ENCODE measurements at regions not wholly inside any gene's neighbourhood (a gene's known extent, or its start where the extent isn't known, plus 50 kb on each side); places are given as distances from the start of the nearest gene placed in this dataset.
A peak's percentile ranks its signal among the peaks of the same experiment; 100 is the strongest.
"Not testable (repeated sequence)": the region's sequence is repeated elsewhere in the genome, so short reads cannot be mapped to it uniquely, and the experiment has no call there.

GRCh38 chr1:200488375-200489165 is 78.7 kb upstream of the ZNF281 start:
- peak overlapping the region; percentile 22 for H3K4me3 ChIP-seq
- DNase-seq (no peak), ATAC-seq (peak; percentile 63 to 81 (median 66))
- peak; percentile 79 for TF ChIP-seq CTCF (IDR thresholded peaks at IDR 0.05)
- intact Hi-C loops (cut with DNase I): loop anchor here (2.0 to 10.0 kb wide), 6 partner anchors 184 to 1724 kb away; no protein-coding TSS in a partner anchor
- H3K9me3 ChIP-seq: no peaks in the 10 kb centered on the region
- no peak overlapping the region for H3K27ac ChIP-seq
- WGBS, 3 donors: 18 to 23% (median 22%) methylated on average over 15 of the region's 15 CpGs
- peaks cover 0 to 2% (median 1%) of the 10 kb centered on the region in 3 donors for H3K27me3 ChIP-seq (ENCODE audit: insufficient read depth in 3 of 3, low read length in 2 of 3)
- H3K36me3 ChIP-seq (ENCODE audit: insufficient read depth in 1 of 2, low read depth in 1 of 2): no peaks in the 10 kb centered on the region
- peaks cover 4% of the 10 kb centered on the region for H3K4me1 ChIP-seq

- peaks cover 4% of the 10 kb centered on the region for H3K4me1 ChIP-seq
- no peaks in the 10 kb centered on the region for H3K36me3 ChIP-seq (ENCODE audit: insufficient read depth in 1 of 2, low read depth in 1 of 2)
- H3K27ac ChIP-seq: no peak overlapping the region
- peaks cover 0 to 2% (median 1%) of the 10 kb centered on the region in 3 donors for H3K27me3 ChIP-seq (ENCODE audit: insufficient read depth in 3 of 3, low read length in 2 of 3)
- no peak for ATAC-seq
- intact Hi-C loops (cut with DNase I): loop anchor here (2.0 to 10.0 kb wide), 6 partner anchors 183 to 1723 kb away; no protein-coding TSS in a partner anchor
- no peaks in the 10 kb centered on the region for H3K9me3 ChIP-seq
- H3K4me3 ChIP-seq: no peak overlapping the region
- no peak for TF ChIP-seq CTCF (IDR thresholded peaks at IDR 0.05)
- no peak for DNase-seq
- WGBS, 3 donors: 86 to 95% (median 92%) methylated on average over 5 of the region's 6 CpGs
Observed at GRCh38 chr1:200487650-200488049, 77.8 kb upstream of the ZNF281 start.

GRCh38 chr1:200486634-200487033 is 76.8 kb upstream of the ZNF281 start:
- no peaks in the 10 kb centered on the region for H3K36me3 ChIP-seq (ENCODE audit: insufficient read depth in 1 of 2, low read depth in 1 of 2)
- H3K4me3 ChIP-seq: no peak overlapping the region
- ATAC-seq: no peak
- H3K27ac ChIP-seq: no peak overlapping the region
- 62 to 70% (median 68%) methylated on average over 3 of the region's 3 CpGs for WGBS, 3 donors
- H3K4me1 ChIP-seq: peaks cover 4% of the 10 kb centered on the region
- intact Hi-C loops (cut with DNase I): loop anchor here (5.0 to 10.0 kb wide), 5 partner anchors 182 to 1722 kb away; no protein-coding TSS in a partner anchor
- H3K9me3 ChIP-seq: no peaks in the 10 kb centered on the region
- DNase-seq: no peak
- peaks cover 0 to 2% (median 1%) of the 10 kb centered on the region in 3 donors for H3K27me3 ChIP-seq (ENCODE audit: insufficient read depth in 3 of 3, low read length in 2 of 3)
- TF ChIP-seq CTCF (IDR thresholded peaks at IDR 0.05): no peak

- not testable (repeated sequence) for H3K36me3 ChIP-seq (ENCODE audit: insufficient read depth in 1 of 2, low read depth in 1 of 2); H3K9me3 ChIP-seq; H3K27ac ChIP-seq; H3K4me3 ChIP-seq; H3K27me3 ChIP-seq (ENCODE audit: insufficient read depth in 3 of 3, low read length in 2 of 3); DNase-seq; H3K4me1 ChIP-seq; ATAC-seq
- intact Hi-C loops (cut with DNase I): loop anchor here (10.0 kb wide), 4 partner anchors 180 to 1720 kb away; no protein-coding TSS in a partner anchor
- 84 to 89% (median 86%) methylated on average over 7 of the region's 7 CpGs for WGBS, 3 donors
Observed at GRCh38 chr1:200484438-200484946, 74.7 kb upstream of the ZNF281 start.

GRCh38 chr1:200483491-200484143 is 73.8 kb upstream of the ZNF281 start:
- intact Hi-C loops (cut with DNase I): loop anchor here (10.0 kb wide), 4 partner anchors 179 to 1719 kb away; no protein-coding TSS in a partner anchor
- ATAC-seq: peak in 2 of 4 donors; percentile 48 to 59
- no peak for DNase-seq

More at GRCh38 chr1:200483491-200484143, 73.8 kb upstream of the ZNF281 start:
- peaks cover 4% of the 10 kb centered on the region for H3K4me1 ChIP-seq
- WGBS, 3 donors: 20 to 23% (median 21%) methylated on average over 5 of the region's 5 CpGs
- H3K9me3 ChIP-seq: no peaks in the 10 kb centered on the region
- peaks cover 0 to 2% (median 1%) of the 10 kb centered on the region in 3 donors for H3K27me3 ChIP-seq (ENCODE audit: insufficient read depth in 3 of 3, low read length in 2 of 3)
- no peak overlapping the region for H3K4me3 ChIP-seq
- no peaks in the 10 kb centered on the region for H3K36me3 ChIP-seq (ENCODE audit: insufficient read depth in 1 of 2, low read depth in 1 of 2)
- no peak for TF ChIP-seq CTCF (IDR thresholded peaks at IDR 0.05)
- no peak overlapping the region for H3K27ac ChIP-seq
